ENCODE measurements at regions not wholly inside any gene's neighbourhood (a gene's known extent, or its start where the extent isn't known, plus 50 kb on each side); places are given as distances from the start of the nearest gene placed in this dataset.

DNA sequence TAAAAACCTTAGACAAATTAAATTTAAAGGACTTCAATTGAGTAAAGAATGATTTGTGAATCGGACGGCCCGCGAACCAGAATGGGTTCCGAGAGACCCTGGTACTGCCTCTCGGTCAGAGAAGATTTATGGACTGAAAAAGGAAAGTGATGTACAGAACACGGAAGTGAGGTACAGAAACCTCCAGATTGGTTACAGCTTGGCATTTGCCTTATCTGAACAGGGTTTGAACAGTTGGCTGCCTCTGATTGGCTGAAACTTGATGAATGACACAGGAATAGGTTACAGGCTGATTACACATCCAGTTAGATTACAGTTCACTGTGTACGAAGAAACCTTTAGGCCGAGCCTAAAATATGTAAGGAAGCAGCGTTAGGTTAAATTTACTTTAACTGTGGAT is 156.5 kb upstream of the EGFLAM start:
- no peak for DNase-seq (ENCODE audit: low spot score)
- ATAC-seq = no peak

DNA sequence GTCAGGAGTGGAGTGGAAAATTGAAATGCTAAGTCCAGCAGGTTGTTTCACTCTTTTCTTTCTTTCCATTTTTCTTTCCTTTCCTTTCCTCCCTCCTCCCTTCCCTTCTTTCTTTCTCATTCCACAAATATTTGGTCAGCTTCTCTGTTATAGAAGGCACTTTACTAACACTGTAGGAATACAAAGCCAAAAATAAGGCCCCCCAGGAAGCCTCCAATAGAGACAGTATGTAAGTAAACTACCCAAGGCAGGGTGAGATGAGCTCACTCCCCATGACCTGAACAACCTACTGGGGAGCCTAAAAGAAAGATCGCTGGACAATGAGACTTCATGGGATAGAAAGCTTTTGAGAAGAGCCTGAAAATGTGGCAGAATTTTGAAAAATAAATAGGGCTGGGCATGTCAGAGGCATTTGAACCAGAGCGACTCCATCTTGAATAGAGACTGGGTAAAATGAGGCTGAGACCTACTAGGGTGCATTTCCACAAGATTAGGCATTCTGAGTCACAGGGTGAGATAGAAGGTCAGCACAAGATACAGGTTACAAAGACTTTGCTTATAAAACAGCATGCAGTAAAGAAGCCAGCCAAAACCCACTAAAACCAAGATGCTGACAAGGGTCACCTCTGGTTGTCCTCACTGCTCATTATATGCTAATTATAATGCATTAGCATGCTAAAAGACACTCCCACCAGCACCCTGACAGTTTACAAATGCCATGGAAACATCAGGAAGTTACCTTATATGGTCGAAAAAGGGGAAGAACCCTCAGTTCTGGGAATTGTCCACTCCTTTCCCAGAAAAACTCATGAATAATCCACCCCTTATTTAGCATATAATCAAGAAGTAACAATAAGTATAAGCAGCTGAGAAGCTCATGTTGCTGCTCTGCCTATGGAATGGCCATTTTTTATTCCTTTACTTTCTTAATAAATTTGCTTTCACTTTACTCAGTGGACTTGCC is 158.9 kb upstream of the EGFLAM start:
- no peak for ATAC-seq
- no peak for DNase-seq (ENCODE audit: low spot score)

DNA sequence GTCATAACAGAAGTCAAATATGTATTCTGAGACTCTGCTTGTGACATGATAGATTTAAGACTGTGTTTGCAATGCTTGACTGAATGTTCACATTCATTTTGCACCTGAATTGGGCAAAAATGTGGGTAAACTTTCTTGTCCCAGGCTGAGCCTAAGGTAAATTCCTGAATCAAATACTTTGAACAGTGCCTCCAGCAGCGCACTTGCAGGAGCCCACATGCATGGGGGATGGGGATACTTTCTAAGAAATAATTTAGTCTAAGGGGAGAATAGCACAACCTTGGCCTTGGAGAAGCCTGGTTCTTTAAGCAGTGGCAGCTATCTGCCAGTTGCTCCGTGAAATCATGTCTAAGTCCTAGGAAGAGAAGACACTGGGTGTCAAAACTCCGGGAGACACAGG is 163.5 kb upstream of the EGFLAM start:
- DNase-seq (ENCODE audit: low spot score) (no peak), ATAC-seq (no peak)

DNA sequence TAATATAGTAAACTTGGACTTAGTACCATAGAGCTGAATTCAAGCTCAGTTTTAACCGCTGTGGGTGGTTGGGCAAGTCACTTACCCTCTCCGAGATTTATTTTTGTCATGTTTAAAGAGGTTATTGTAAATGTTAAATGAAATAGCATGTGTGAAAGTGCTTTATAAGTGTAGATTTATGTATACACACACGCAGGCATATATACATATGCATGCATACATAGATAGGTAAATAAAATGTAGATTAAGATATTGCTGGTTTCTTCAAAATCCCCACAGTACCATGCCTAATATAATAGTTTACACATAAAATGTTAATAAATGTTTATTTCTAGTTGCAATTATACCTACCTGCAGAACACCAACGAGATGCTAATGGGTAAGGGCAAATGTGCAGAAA is 164.5 kb upstream of the EGFLAM start:
- no peak for DNase-seq (ENCODE audit: low spot score)
- ATAC-seq = no peak

DNA sequence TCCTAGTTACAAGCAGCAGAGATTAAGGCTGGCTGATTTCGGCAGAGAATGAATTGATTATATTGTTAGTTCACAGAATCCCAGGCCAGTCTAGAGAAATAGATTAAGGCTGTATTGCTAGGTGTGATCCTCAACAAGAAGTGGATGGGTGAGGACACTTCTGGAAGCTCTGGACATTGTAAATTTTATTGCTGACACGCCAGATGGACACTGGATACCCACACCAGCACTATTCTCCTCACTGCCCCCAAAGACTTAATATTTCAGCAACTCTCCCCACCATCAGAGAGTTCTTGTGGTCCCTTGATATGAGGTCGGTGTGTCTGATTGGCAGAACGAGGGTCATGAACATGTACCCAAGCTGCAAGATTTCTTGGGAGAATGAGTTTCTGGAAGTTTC is 171.6 kb upstream of the EGFLAM start:
- ATAC-seq (no peak), DNase-seq (ENCODE audit: low spot score) (no peak)

DNA sequence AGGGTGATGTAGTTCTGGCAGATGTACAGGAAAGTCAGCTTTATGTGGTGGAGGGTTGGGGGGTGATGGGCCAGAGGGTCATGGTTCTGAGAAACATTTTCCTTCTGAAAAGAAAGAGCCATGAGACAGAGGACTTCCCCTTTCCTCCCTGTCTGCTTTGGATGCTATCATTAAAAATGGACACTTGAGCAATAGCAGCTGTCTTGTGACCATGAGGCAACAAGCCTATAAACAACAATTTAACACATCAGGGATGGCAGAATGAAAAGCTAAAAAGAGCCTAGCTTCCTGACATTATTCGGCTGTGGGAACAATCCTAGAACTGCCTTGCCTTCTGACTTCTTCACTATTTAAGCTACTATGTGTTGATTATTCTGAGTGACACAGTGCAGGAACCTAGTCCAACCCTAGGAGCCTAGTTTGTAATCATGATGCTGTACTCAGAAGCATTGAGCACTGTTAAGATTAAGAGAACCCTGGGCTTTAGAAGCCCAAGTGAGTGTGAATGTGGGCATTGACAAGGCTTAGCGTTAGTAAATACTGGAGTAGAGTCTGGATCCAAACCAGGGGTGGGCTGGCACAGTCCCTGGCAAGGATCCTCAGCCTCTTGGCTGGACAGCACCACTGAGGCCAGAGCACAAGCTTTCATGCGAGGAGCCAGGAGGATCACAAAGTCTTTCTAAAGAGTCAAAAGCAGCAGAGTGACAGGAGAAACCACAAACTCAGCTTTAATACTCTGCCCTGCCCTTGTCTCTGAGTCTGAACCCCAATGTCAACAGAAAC is 178.5 kb upstream of the EGFLAM start:
- DNase-seq (ENCODE audit: low spot score) = no peak
- ATAC-seq = no peak

DNA sequence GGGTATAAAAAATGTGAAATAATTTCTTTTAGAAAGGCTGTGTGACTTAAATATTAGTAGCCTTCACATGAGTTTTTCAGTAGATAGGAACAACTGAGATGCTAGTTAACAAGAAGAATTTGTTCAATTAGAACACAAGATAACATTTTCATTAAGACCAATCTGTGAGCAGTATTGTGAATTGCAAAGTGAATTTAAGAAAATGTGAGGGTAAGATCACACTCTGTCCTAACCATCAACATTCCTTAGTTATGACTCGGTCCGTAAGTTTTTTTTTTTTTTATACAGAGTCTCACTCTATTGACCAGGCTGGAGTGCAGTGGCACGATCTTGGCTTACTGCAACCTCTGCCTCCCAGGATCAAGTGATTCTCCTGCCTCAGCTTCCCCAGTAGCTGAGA is 180.2 kb upstream of the EGFLAM start:
- ATAC-seq (no peak), DNase-seq (ENCODE audit: low spot score) (no peak)

DNA sequence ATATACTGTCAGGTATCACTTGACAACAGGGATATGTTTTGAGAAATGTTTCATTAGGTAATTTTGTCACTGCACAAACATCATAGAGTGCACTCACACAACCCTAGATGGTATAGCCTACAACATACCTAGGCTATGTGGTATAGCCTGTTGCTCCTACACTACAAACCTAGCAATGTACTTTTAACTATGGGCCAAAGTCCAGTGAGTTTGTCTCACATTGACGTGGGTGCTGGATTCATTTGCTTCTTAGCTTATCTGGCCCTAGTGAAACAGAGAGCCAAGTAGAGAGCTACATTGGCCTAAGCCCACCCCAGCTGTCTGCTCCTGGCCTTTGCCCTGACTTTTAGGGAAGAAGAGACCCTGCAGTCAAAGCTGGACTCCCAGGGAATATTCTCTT is 180.7 kb upstream of the EGFLAM start:
- DNase-seq (ENCODE audit: low spot score) (no peak), ATAC-seq (peak; percentile 49)

DNA sequence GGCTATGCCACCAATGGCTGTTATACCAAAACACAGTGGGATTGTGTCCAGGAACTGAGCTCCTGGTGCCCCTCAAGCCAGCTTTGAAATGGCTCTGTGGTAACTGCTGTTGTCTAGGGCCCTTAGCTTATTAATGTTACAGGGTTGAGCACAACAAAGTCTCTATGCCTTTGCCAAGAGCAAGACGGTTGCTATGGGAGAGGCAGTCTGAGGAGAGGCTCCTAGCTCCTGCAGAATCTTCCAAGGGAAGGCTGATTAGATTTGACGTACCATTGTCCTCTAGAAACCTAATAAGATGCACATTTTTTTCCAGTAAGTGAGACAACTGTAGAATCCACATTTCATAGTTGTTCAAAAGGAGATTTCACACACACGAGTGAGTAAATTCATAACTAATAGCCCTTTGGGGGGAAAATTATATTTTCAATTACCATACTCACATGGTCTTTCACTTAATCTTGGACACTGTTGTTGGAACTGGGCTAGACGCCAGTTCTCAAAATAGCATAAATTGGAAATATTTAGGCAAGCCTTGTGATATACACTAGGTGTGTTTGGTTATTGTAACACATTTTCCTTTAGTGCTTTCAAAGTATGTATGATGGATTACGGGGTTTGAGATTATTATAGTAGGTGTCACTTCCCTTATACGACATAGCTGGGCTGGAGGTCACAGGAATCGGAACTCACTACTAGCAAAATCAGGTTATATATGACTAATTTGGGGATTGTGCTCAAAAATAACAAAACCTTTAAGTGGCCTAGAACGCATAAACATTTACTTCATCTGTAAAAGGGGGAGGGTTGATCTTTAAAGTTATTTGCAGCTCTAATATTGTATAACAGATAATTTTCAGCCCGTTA is 186.3 kb upstream of the EGFLAM start:
- DNase-seq (ENCODE audit: low spot score) = no peak
- ATAC-seq = no peak

DNA sequence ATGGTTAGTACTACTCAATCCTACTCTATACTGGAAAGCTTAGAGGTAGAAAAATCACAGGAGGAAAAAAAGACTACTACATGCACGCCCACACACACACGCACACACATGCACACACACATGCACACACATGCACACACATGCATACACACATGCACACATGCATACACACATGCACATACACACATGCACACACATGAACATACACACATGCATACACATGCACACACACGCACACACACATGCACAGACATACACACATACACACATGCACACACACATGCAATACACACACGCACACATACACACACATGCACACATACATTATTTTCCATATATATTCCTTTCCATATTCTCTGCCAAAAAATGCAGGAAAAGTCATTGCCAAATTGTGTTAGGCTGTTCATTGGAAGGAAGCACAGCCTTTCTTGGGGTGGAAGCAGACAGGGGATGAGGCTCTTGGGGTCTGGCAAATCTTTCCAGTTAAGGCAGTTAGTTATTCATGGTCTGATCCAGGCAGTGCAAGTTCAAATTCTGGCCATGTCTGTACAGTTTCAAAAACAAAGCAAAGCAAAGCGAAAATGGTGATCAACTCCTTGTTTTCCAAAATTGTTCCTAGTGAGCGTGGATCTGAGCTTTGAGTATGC is 187.9 kb upstream of the EGFLAM start:
- no peak for ATAC-seq
- DNase-seq (ENCODE audit: low spot score) = no peak

DNA sequence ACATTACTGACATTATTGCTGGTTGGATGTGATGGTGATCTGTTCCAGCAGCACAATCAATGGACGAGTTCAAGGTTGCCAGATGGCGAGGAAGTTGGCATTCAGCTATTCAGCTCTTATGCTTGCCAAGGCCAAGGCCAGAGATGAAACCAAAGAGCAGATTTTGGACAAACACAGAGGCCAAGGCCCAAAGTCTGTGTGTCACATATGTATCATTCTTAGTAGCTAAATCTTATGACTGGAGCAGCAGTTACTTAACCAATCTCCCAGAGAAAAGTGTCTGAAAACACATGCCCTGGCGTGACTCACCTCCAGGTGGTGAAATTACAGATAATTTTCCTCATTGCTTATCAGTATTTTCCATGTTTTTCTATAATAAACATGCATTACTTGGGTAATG is 189.0 kb upstream of the EGFLAM start:
- ATAC-seq (peak; percentile 96), DNase-seq (ENCODE audit: low spot score) (peak; percentile 76)

DNA sequence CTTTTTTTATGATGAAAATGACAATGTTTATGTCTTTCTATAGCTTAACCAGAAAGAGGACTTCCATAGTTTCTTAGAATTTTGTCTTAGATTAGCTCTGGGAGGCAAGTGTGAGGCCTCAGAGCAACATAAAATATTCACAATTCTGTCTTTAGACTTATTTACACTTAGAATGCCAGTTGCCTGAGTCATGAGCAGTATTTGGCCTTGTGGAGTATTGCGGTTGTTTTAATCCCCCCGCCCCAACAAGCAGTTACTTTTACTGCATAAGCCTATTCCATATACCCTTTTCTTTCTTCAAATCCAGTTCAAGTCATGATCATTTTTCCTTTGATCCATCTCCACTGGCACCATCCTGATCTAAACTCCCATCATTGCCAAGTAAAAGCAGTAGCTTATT is 198.0 kb upstream of the EGFLAM start:
- DNase-seq (ENCODE audit: low spot score) (no peak), ATAC-seq (no peak)

DNA sequence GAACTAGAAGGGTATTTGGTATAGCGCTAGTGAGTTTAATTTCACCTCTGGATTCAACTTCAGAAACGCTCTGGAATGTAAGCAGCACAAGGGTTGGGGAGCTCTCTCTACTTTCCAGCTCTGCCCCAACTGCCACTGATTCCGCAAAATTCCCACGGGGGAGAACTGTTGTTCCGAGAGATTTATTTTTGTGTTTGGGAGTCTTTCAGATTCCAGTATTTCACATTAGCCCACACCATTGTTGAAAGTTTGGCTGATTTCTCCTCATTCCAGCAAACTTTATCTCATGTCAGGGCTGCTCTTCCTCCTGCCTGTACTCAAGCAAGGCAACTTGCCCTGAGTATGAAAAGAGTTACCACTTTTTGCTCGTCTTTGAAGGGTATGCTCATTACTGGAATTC is 198.5 kb upstream of the EGFLAM start:
- no peak for DNase-seq (ENCODE audit: low spot score)
- ATAC-seq = no peak

DNA sequence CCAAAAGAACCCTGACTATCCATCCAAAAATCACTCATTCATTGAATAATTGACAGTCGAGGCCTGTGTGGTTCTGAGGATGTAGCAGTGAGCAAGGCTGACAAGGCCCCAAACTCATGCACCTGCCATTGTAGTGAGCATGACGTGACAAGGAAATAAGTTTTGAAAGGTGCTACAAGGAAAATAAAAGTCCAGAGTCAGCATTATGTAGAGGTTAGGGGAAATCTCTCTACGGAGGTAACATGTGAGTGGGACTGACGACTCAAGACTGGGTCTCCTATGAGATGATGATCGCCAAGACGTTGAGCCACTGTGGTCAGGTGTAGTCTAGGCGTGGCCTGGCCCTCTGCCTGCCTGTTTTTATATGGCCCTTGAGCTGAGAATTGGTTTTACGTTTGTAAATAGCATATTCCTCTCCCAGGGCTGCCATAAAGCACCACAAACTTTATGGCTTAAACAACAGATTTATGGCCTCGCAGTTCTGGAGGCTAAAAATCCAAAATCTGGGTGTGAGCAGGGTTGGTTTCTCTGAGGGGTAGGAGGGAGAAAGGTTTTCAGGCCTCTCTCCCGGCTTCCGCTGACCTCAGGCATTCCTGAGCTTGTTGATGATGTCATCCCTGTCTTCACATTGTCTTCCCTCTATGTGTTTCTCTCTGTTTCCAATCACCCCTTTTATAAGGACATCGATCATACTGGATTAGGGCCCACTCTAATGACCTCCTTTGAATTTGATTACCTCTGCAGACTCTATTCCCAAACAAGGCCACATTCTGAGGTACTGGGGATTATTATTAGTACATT is 206.4 kb upstream of the EGFLAM start:
- no peak for DNase-seq (ENCODE audit: low spot score)
- no peak for ATAC-seq

DNA sequence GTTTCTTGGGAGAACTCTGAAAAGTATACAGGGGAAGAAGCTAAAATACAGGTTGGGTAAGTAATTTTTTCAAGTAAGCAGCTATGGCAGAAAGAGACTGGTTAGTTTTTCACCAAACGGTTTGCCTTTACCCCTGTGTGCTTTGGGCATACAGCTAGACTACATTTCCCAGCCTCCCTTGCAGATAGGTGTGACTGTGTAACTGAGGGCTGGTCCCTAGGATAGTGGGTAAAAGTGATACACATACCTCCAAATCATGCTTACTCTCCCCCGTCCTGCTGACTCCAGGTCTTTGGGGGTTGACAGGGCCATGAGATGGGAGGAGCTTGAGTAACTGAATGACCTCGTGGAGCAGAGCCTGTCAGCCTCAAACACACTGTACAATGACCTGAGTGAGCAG is 208.6 kb upstream of the GDNF start:
- DNase-seq (ENCODE audit: low spot score) (no peak), ATAC-seq (no peak)

DNA sequence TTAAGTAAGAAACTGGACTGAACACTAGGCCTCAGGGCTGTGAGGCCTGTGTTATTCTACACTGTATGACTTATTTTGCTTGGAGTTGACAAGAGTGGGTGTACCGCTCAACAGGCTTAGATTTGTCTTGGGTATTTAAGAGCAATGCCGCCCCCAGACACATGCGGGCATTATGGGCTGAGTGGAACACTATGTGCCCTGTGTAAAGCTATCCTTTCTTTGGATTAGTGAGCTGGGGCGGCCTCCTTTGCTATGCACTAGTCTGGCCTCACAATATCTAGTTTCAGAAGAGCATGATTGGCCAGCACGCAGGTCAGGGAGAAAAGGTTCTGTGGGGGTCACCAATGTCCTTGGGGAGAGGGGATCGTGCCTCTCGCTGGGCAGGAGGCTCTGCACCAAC is 206.3 kb upstream of the GDNF start:
- ATAC-seq (no peak), DNase-seq (ENCODE audit: low spot score) (no peak)

DNA sequence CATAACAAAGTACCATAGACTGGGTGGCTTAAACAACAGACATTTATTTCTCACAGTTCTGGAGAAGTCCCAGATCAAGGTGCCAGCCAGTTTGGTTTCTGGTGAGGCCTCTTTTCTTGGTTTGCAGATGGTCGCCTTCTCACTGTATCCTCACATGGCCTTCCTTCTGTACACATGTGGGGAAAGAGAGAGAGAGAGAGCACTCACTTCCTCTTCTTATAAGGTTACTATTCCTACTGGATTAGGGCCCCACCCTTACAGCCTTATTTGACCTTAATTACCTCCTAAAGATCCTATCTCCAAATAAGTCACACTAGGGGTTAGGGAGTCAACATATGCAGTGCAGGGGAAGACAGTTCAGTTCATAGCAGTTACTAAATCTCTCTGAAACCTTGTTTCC is 205.6 kb upstream of the GDNF start:
- ATAC-seq = no peak
- no peak for DNase-seq (ENCODE audit: low spot score)

DNA sequence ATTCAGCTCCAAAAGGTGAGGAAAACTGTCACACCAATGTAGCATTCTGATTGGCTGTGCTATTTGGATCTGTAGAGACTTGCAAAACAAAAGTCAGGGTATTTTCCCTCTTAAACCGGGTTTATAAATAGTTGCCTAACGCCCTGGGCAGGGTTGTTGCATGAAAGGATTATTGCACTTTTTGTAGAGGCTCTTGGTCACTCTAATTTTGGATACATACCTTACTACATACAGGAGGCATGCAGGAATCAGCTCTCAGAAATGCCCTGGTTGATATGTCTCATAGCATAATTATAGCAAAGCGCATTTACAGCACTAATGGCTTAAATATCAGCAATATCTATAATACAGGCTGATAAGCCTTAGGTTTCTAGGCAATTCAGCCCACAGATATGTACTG is 200.0 kb upstream of the GDNF start:
- DNase-seq (ENCODE audit: low spot score) = no peak
- ATAC-seq = no peak

DNA sequence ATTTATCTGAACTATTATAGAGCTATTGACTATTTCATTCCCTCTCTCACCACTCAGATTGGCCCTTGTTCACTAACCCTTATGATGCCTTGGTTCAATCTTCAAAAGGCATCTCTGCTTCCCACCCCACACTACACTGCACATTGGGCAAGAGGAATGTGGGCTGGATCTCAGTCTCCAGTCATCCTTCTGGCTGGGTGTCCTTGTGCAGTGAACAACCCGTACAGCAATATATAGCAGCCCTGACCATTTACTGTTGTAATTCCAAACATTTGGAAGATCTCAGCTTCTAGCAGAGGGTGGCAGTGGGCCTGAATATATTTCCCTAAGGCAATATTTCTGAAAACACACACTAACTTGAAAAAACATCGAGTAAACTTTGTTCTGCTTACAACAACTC is 199.2 kb upstream of the GDNF start:
- ATAC-seq (no peak), DNase-seq (ENCODE audit: low spot score) (no peak)

DNA sequence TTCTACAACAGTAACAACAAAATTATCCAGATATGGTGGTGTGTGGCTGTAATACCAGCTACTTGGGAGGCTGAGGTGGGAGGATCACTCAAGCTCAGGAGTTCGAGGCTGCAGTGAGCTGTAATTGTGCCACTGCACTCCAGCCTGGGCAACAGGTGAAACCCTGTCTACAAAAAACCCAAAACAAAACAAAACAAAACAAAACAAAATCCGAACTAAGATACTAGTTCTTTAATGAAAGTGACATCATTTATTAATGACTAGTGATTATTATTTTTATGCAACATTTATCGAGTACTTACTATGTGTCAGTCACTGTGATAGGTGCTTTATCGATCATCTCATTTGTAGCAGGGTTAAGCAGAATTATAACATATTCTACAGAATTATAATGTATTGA is 196.9 kb upstream of the GDNF start:
- no peak for ATAC-seq
- DNase-seq (ENCODE audit: low spot score) = no peak
